Neural cell (in vitro differentiated cells): ENCODE measurements at regions not wholly inside any gene's neighbourhood (a gene's known extent, or its start where the extent isn't known, plus 50 kb on each side); places are given as distances from the start of the nearest gene placed in this dataset.
"Not testable (repeated sequence)": the region's sequence is repeated elsewhere in the genome, so short reads cannot be mapped to it uniquely, and the experiment has no call there.

Source experiments
- H2AFZ ChIP-seq: fragments of 200-600, 300-800 bp; sonication (generic), shearing (Covaris generic); 2 replicates; pipeline ENCODE4 v1.6.0; 2014; ENCODE audit warnings: low read depth, mild to moderate bottlenecking, antibody characterized with exemption, low read length, moderate library complexity
- H3F3A ChIP-seq: fragments of 200-600 bp; shearing (Covaris generic); 2 replicates; pipeline ENCODE4 v1.6.1; 2016; ENCODE audit warnings: mild to moderate bottlenecking, moderate library complexity, mixed read lengths, antibody characterized with exemption, low read length; ENCODE audit not compliant: insufficient read depth, poor library complexity, severe bottlenecking
- H3K27ac ChIP-seq: fragments of 200-600, 300-800 bp; sonication (generic), shearing (Covaris generic); 2 replicates; pipeline ENCODE4 v1.5.1; 2014; ENCODE audit warnings: mild to moderate bottlenecking, low read length, moderate library complexity
- H3K27me3 ChIP-seq: fragments of 300-800, 200-600 bp; sonication (generic), shearing (Covaris generic); 2 replicates; pipeline ENCODE4 v1.6.0; 2014; ENCODE audit warnings: mild to moderate bottlenecking, low read depth, low read length, moderate library complexity; ENCODE audit not compliant: insufficient read depth
- H3K36me3 ChIP-seq: fragments of 300-800, 200-600 bp; sonication (generic), shearing (Covaris generic); 2 replicates; pipeline ENCODE4 v1.5.1; 2014; ENCODE audit warnings: mild to moderate bottlenecking, antibody characterized with exemption, low read length, moderate library complexity; ENCODE audit not compliant: insufficient read depth
- H3K4me2 ChIP-seq: fragments of 300-800, 200-600 bp; sonication (generic), shearing (Covaris generic); 2 replicates; pipeline ENCODE4 v1.6.0; 2014; ENCODE audit warnings: mild to moderate bottlenecking, low read length
- H3K4me3 ChIP-seq: fragments of 300-800, 200-600 bp; sonication (generic), shearing (Covaris generic); 2 replicates; pipeline ENCODE4 v1.5.1; 2014; ENCODE audit warnings: mild to moderate bottlenecking, low read length, moderate library complexity
- H3K79me2 ChIP-seq: fragments of 200-600 bp; shearing (Covaris generic); replicated peaks from 2 replicates; pipeline ENCODE4 v1.6.0; 2014; ENCODE audit warnings: mild to moderate bottlenecking, low read length, moderate library complexity; ENCODE audit not compliant: insufficient read depth
- H3K9ac ChIP-seq: fragments of 300-800, 200-600 bp; sonication (generic), shearing (Covaris generic); 2 replicates; pipeline ENCODE4 v1.6.1; 2016; ENCODE audit warnings: mild to moderate bottlenecking, low read length, mixed read lengths
- H3K9me2 ChIP-seq: fragments of 200-600 bp; shearing (Covaris generic); 2 replicates; pipeline ENCODE4 v1.6.1; 2016; ENCODE audit warnings: mild to moderate bottlenecking, low read length, mixed read lengths; ENCODE audit not compliant: insufficient read depth
- H3K9me3 ChIP-seq: fragments of 200-600, 300-800 bp; sonication (generic), shearing (Covaris generic); 2 replicates; pipeline ENCODE4 v1.6.1; 2016; ENCODE audit warnings: mild to moderate bottlenecking, mixed run types, low read length, moderate library complexity, mixed read lengths
- H4K20me1 ChIP-seq: fragments of 200-600 bp; shearing (Covaris generic); 2 replicates; pipeline ENCODE4 v1.6.1; 2016; ENCODE audit warnings: mild to moderate bottlenecking, mixed run types; ENCODE audit not compliant: insufficient read depth
- CTCF ChIP-seq: fragments of 450-650 bp; IDR thresholded peaks from 2 replicates; pipeline ENCODE4 v1.5.1; 2014; ENCODE audit warnings: antibody characterized with exemption, mild to moderate bottlenecking, moderate library complexity; ENCODE audit not compliant: poor library complexity, severe bottlenecking
- EP300 ChIP-seq: fragments of 450-650 bp; conservative IDR thresholded peaks from 2 replicates; pipeline ENCODE4 v1.6.1; 2014; ENCODE audit warnings: antibody characterized with exemption, mild to moderate bottlenecking, moderate library complexity; ENCODE audit not compliant: poor library complexity, severe bottlenecking
- EZH2 ChIP-seq: fragments of 200-600, 300-800 bp; shearing (Covaris generic), sonication (generic); IDR thresholded peaks from 2 replicates; pipeline ENCODE4 v1.6.1; 2014; ENCODE audit warnings: antibody characterized with exemption, low read length, borderline replicate concordance, mild to moderate bottlenecking; ENCODE audit not compliant: insufficient read depth, poor library complexity, severe bottlenecking
- MXI1 ChIP-seq: fragments of 450-650 bp; conservative IDR thresholded peaks from 2 replicates; pipeline ENCODE4 v1.6.1; 2014; ENCODE audit warnings: antibody characterized with exemption, mild to moderate bottlenecking; ENCODE audit not compliant: poor library complexity, severe bottlenecking
- POLR2AphosphoS5 ChIP-seq: IDR thresholded peaks from 2 replicates; pipeline ENCODE4 v1.6.1; 2012
- RAD21 ChIP-seq: fragments of 450-650 bp; conservative IDR thresholded peaks from 2 replicates; pipeline ENCODE4 v1.6.1; 2014; ENCODE audit warnings: antibody characterized with exemption, mild to moderate bottlenecking, moderate library complexity
- SMC3 ChIP-seq: fragments of 450-650 bp; conservative IDR thresholded peaks from 2 replicates; pipeline ENCODE4 v1.6.1; 2014; ENCODE audit warnings: antibody characterized with exemption, mild to moderate bottlenecking, moderate library complexity; ENCODE audit not compliant: poor library complexity
- TAF1 ChIP-seq: IDR thresholded peaks from 2 replicates; pipeline ENCODE4 v1.6.1; 2012; ENCODE audit warnings: low read depth

- H3K79me2 ChIP-seq, result no peaks in the 10 kb centered on the region
- H3K9ac ChIP-seq, result no peak overlapping the region
- no peaks in the 10 kb centered on the region for H4K20me1 ChIP-seq
- H3F3A ChIP-seq, result no peaks in the 10 kb centered on the region
- no peak overlapping the region for H3K4me2 ChIP-seq
- H3K27ac ChIP-seq, result no peak overlapping the region
- no peaks in the 10 kb centered on the region for H3K27me3 ChIP-seq
- no peak overlapping the region for H3K4me3 ChIP-seq
- no peaks in the 10 kb centered on the region for H3K9me3 ChIP-seq
- no peaks in the 10 kb centered on the region for H3K9me2 ChIP-seq
- no peaks in the 10 kb centered on the region for H3K36me3 ChIP-seq
- TF ChIP-seq SMC3, result no peak
- TF ChIP-seq RAD21, result no peak
- H2AFZ ChIP-seq, result no peak overlapping the region
Measured at GRCh38 chr11:134955281-134955680, 543.2 kb upstream of the B3GAT1 start.

- H3K79me2 ChIP-seq, H4K20me1 ChIP-seq, H3K4me3 ChIP-seq: not testable (repeated sequence)
Measured at GRCh38 chr11:134954456-134954855, 542.4 kb upstream of the B3GAT1 start.

GRCh38 chr11:134953417-134953970 is 541.5 kb upstream of the B3GAT1 start:
- not testable (repeated sequence) for H3K9me2 ChIP-seq, H4K20me1 ChIP-seq, H3K9ac ChIP-seq, H3K9me3 ChIP-seq, H2AFZ ChIP-seq, H3K27ac ChIP-seq, H3F3A ChIP-seq, H3K4me3 ChIP-seq, H3K4me2 ChIP-seq, H3K27me3 ChIP-seq, H3K79me2 ChIP-seq, H3K36me3 ChIP-seq

More at GRCh38 chr11:134954456-134954855, 542.4 kb upstream of the B3GAT1 start:
- not testable (repeated sequence) for H3K36me3 ChIP-seq, H3K27ac ChIP-seq, H2AFZ ChIP-seq, H3K9ac ChIP-seq, H3K9me3 ChIP-seq, H3K9me2 ChIP-seq, H3F3A ChIP-seq, H3K27me3 ChIP-seq, H3K4me2 ChIP-seq

GRCh38 chr11:134951305-134951700 is 539.3 kb upstream of the B3GAT1 start:
- Histone ChIP-seq H2AFZ (no peak overlapping the region), H3F3A (no peaks in the 10 kb centered on the region), H3K9ac (no peak overlapping the region), H3K27me3 (no peaks in the 10 kb centered on the region), H3K4me2 (no peak overlapping the region), H3K79me2 (no peaks in the 10 kb centered on the region), H3K27ac (no peak overlapping the region), H4K20me1 (no peaks in the 10 kb centered on the region), H3K9me3 (no peaks in the 10 kb centered on the region), H3K9me2 (no peaks in the 10 kb centered on the region), H3K4me3 (no peak overlapping the region), H3K36me3 (no peaks in the 10 kb centered on the region)
- no peak for TF ChIP-seq RAD21
- TF ChIP-seq EP300, result no peak
- no peak for TF ChIP-seq SMC3
- TF ChIP-seq POLR2AphosphoS5, result no peak
- no peak for TF ChIP-seq EZH2
- no peak for TF ChIP-seq TAF1
- no peak for TF ChIP-seq MXI1
- TF ChIP-seq CTCF, result no peak
